Osteocyte (in vitro differentiated cells): ENCODE measurements at regions not wholly inside any gene's neighbourhood (a gene's known extent, or its start where the extent isn't known, plus 50 kb on each side); places are given as distances from the start of the nearest gene placed in this dataset.

Source experiments
- DNase-seq: peaks from one replicate; pipeline ENCODE4 v3.0.0; 2021; ENCODE audit warnings: mixed read lengths; ENCODE audit not compliant: unreplicated experiment; ENCODE audit errors: extremely low spot score
- H3K27ac Mint-ChIP-seq: one replicate; pipeline ENCODE4 v1.8.0; 2021; ENCODE audit warnings: mild to moderate bottlenecking, mixed read lengths; ENCODE audit not compliant: unreplicated experiment
- H3K27me3 Mint-ChIP-seq: one replicate; pipeline ENCODE4 v1.8.0; 2021; ENCODE audit warnings: mixed read lengths; ENCODE audit not compliant: unreplicated experiment
- H3K36me3 Mint-ChIP-seq: one replicate; pipeline ENCODE4 v1.8.0; 2021; ENCODE audit warnings: mixed read lengths; ENCODE audit not compliant: unreplicated experiment
- H3K4me1 Mint-ChIP-seq: one replicate; pipeline ENCODE4 v1.8.0; 2021; ENCODE audit warnings: mixed read lengths; ENCODE audit not compliant: unreplicated experiment
- H3K4me3 Mint-ChIP-seq: one replicate; pipeline ENCODE4 v1.8.0; 2021; ENCODE audit warnings: mild to moderate bottlenecking, moderate library complexity, mixed read lengths; ENCODE audit not compliant: unreplicated experiment
- H3K9me3 Mint-ChIP-seq: one replicate; pipeline ENCODE4 v1.8.0; 2021; ENCODE audit warnings: mixed read lengths; ENCODE audit not compliant: unreplicated experiment
- TF ChIP-seq, protein P1 (sequence below): fragments of 200-600 bp; sonication (generic); IDR thresholded peaks from 2 replicates; pipeline ENCODE4 v1.5.0; 2021; ENCODE audit warnings: antibody characterized with exemption, mild to moderate bottlenecking, moderate library complexity

DNA sequence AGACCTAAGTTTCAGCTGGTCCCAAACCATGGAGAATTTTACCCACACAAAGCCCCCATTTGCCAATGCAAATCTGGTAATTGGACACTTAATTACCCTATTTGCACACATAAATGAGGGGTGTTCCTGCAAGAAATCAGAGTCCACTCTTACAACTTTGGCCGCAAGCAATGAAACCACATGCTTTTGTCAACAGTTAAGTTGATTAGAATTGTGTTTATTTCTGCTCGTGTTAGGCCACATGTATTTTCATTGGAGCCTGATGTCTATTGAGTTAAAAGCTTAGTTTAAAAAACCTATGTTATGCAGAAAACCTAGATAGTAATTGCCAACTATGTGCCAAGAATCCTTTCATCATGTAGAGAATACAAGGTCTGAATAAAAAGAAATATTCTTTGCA is 153.8 kb upstream of the CMC1 start:
- Mint-ChIP-seq H3K4me1 (no peaks in the 10 kb centered on the region), H3K9me3 (peaks cover under 1% of the 10 kb centered on the region), H3K27me3 (peaks cover 3% of the 10 kb centered on the region), H3K36me3 (no peaks in the 10 kb centered on the region), H3K4me3 (no peak overlapping the region), H3K27ac (no peak overlapping the region)
- TF ChIP-seq, protein P1, sequence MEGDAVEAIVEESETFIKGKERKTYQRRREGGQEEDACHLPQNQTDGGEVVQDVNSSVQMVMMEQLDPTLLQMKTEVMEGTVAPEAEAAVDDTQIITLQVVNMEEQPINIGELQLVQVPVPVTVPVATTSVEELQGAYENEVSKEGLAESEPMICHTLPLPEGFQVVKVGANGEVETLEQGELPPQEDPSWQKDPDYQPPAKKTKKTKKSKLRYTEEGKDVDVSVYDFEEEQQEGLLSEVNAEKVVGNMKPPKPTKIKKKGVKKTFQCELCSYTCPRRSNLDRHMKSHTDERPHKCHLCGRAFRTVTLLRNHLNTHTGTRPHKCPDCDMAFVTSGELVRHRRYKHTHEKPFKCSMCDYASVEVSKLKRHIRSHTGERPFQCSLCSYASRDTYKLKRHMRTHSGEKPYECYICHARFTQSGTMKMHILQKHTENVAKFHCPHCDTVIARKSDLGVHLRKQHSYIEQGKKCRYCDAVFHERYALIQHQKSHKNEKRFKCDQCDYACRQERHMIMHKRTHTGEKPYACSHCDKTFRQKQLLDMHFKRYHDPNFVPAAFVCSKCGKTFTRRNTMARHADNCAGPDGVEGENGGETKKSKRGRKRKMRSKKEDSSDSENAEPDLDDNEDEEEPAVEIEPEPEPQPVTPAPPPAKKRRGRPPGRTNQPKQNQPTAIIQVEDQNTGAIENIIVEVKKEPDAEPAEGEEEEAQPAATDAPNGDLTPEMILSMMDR: no peak
- no peak for DNase-seq

DNA sequence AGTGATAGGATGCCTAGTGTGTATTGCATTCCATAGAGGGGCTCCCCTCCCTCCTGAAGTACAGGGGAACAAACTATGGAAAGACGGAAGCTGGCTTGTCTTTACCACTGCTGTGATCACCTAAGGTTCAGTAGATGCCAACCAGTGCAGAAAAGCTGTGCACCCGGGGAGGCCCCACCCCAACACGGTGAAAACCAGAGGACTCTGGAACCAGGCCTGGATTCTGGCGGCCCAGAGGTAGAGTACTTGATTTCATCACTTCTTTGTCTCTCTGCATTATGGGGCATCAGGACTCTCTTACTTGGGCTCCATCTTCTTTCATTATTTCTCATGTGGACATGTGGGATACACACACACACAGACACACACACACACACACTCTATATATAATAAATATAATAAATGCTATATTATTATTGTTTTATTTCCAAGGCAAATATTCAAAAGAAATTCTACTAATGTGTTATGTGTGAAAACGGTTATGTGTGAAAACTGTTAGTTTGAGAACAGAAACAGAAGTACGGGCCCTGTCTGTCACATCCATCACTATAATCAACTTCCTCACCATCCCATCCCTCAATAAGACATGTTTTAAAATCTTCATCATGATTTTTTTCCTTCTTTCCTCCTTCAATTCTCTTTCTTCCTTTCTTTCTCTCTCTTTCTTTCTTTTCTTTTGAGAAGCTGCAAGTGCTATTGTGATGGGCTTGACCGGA is 152.4 kb upstream of the CMC1 start:
- no peak overlapping the region for H3K27ac Mint-ChIP-seq
- TF ChIP-seq, protein P1: no peak

GRCh38 chr3:28089527-28089897 is 151.9 kb upstream of the CMC1 start:
- TF ChIP-seq, protein P1: no peak
- Mint-ChIP-seq H3K27ac (no peak overlapping the region), H3K4me1 (no peaks in the 10 kb centered on the region), H3K9me3 (peaks cover 15% of the 10 kb centered on the region), H3K36me3 (no peaks in the 10 kb centered on the region), H3K4me3 (no peak overlapping the region), H3K27me3 (peaks cover 3% of the 10 kb centered on the region)
- no peak for DNase-seq

More for the DNA sequence above, 152.4 kb upstream of the CMC1 start:
- DNase-seq: no peak
- no peaks in the 10 kb centered on the region for H3K36me3 Mint-ChIP-seq
- H3K4me3 Mint-ChIP-seq: no peak overlapping the region
- H3K9me3 Mint-ChIP-seq: peaks cover 11% of the 10 kb centered on the region
- peaks cover 3% of the 10 kb centered on the region for H3K27me3 Mint-ChIP-seq
- no peaks in the 10 kb centered on the region for H3K4me1 Mint-ChIP-seq

- H3K36me3 Mint-ChIP-seq: no peaks in the 10 kb centered on the region
- no peak for DNase-seq
- H3K27me3 Mint-ChIP-seq: peaks cover 3% of the 10 kb centered on the region
- H3K4me1 Mint-ChIP-seq: no peaks in the 10 kb centered on the region
- TF ChIP-seq, protein P1: no peak
- no peak overlapping the region for H3K27ac Mint-ChIP-seq
- peaks cover 11% of the 10 kb centered on the region for H3K9me3 Mint-ChIP-seq
- H3K4me3 Mint-ChIP-seq: no peak overlapping the region
These were observed 142.1 kb upstream of the CMC1 start for GRCh38 chr3:28099296-28099695.

GRCh38 chr3:28101705-28102104 is 139.7 kb upstream of the CMC1 start:
- Mint-ChIP-seq H3K4me3 (no peak overlapping the region), H3K27ac (no peak overlapping the region), H3K27me3 (peaks cover 3% of the 10 kb centered on the region), H3K4me1 (no peaks in the 10 kb centered on the region), H3K36me3 (no peaks in the 10 kb centered on the region), H3K9me3 (peaks cover 11% of the 10 kb centered on the region)
- TF ChIP-seq, protein P1: no peak
- DNase-seq: no peak
